AG04450 (cell line): ENCODE measurements at regions not wholly inside any gene's neighbourhood (a gene's known extent, or its start where the extent isn't known, plus 50 kb on each side); places are given as distances from the start of the nearest gene placed in this dataset.

Experiments
- CTCF ChIA-PET: fragments of 300-600, 350-600 bp; formaldehyde crosslinking; extraction: SDS; loops from one replicate; lab custom pipeline; 2022; ENCODE audit warnings: antibody characterized with exemption, inconsistent platforms; lab: Charles Lee
- POLR2A ChIA-PET: fragments of 350-600 bp; formaldehyde crosslinking; extraction: SDS; loops from one replicate; lab custom pipeline; 2021; ENCODE audit warnings: antibody characterized with exemption, inconsistent platforms; lab: Yijun Ruan, JAX
- DNase-seq: peaks from one replicate; pipeline ENCODE4 v3.0.0-alpha.2; 2011; ENCODE audit warnings: low read depth, low spot score
- H3K27ac ChIP-seq: one replicate; pipeline ENCODE4 v1.5.1; 2012; ENCODE audit warnings: low read depth, low read length, control low read depth
- H3K27me3 ChIP-seq: one replicate; pipeline ENCODE4 v1.6.0; 2012; ENCODE audit warnings: low read length; ENCODE audit not compliant: control insufficient read depth, insufficient read depth
- H3K4me3 ChIP-seq: 2 replicates; pipeline ENCODE4 v1.5.1; 2011; ENCODE audit warnings: mild to moderate bottlenecking, low read depth, low read length, control low read depth
- H3K9me3 ChIP-seq: 2 replicates; pipeline ENCODE4 v1.5.1; 2012; ENCODE audit warnings: low read length; ENCODE audit not compliant: control insufficient read depth, insufficient read depth
- TF ChIP-seq, protein P1 (sequence below): IDR thresholded peaks from 2 replicates; pipeline ENCODE4 v1.5.1; 2011; ENCODE audit warnings: low read depth, low read length, control low read depth, inconsistent platforms

DNA sequence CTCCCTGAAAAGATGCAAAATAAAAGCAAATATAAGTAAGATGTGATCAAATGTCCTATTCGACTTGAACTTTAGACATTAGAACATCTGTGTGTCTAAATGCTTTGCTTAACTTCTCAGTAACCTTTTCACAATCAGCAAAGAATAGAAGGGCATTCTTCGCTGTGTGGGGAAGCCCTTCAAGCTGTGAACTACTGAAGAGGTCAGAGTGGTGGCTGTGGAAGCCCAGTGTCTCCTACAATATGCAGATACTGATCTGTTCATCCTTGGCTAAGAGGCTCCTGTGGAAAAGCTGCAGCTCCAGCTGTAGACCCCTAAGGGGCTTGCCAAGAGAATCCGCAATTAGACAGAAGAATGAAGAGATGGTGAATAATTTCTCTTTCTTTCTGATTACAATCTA lies 400.3 kb upstream of the SASH1 start:
- no peak overlapping the region for H3K27ac ChIP-seq
- TF ChIP-seq, protein P1, sequence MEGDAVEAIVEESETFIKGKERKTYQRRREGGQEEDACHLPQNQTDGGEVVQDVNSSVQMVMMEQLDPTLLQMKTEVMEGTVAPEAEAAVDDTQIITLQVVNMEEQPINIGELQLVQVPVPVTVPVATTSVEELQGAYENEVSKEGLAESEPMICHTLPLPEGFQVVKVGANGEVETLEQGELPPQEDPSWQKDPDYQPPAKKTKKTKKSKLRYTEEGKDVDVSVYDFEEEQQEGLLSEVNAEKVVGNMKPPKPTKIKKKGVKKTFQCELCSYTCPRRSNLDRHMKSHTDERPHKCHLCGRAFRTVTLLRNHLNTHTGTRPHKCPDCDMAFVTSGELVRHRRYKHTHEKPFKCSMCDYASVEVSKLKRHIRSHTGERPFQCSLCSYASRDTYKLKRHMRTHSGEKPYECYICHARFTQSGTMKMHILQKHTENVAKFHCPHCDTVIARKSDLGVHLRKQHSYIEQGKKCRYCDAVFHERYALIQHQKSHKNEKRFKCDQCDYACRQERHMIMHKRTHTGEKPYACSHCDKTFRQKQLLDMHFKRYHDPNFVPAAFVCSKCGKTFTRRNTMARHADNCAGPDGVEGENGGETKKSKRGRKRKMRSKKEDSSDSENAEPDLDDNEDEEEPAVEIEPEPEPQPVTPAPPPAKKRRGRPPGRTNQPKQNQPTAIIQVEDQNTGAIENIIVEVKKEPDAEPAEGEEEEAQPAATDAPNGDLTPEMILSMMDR, result no peak
- ChIA-PET POLR2A (no interaction called here), CTCF (no interaction called here)
- H3K4me3 ChIP-seq, result no peak overlapping the region
- H3K27me3 ChIP-seq, result peaks cover 4% of the 10 kb centered on the region
- no peaks in the 10 kb centered on the region for H3K9me3 ChIP-seq
- no peak for DNase-seq

- TF ChIP-seq, protein P1, result no peak
- H3K4me3 ChIP-seq, result no peak overlapping the region
- DNase-seq, result no peak
- ChIA-PET CTCF (no interaction called here), POLR2A (no interaction called here)
- H3K9me3 ChIP-seq, result no peaks in the 10 kb centered on the region
- peaks cover 4% of the 10 kb centered on the region for H3K27me3 ChIP-seq
- no peak overlapping the region for H3K27ac ChIP-seq
These were observed 398.5 kb upstream of the SASH1 start for GRCh38 chr6:147944122-147944521.

GRCh38 chr6:147947521-147947920 lies 395.1 kb upstream of the SASH1 start:
- DNase-seq, result no peak
- ChIA-PET CTCF (interaction anchor here (1.0 kb wide), 1 partner anchor 441 kb away, joined by 3 read pairs; no protein-coding TSS in a partner anchor), POLR2A (no interaction called here)
- Histone ChIP-seq H3K27ac (no peak overlapping the region), H3K9me3 (no peaks in the 10 kb centered on the region), H3K4me3 (no peak overlapping the region), H3K27me3 (peaks cover 4% of the 10 kb centered on the region)
- TF ChIP-seq, protein P1, result no peak

GRCh38 chr6:147949981-147950622 lies 392.5 kb upstream of the SASH1 start:
- DNase-seq, result no peak
- TF ChIP-seq, protein P1, result no peak
- Histone ChIP-seq H3K27me3 (peaks cover 4% of the 10 kb centered on the region), H3K27ac (peak overlapping the region; percentile 23), H3K4me3 (no peak overlapping the region), H3K9me3 (no peaks in the 10 kb centered on the region)
- POLR2A ChIA-PET, result no interaction called here
- CTCF ChIA-PET, result interaction anchor here (0.6 to 1.0 kb wide), 2 partner anchors 120 to 443 kb away, joined by 3 to 5 read pairs; no protein-coding TSS in a partner anchor

DNA sequence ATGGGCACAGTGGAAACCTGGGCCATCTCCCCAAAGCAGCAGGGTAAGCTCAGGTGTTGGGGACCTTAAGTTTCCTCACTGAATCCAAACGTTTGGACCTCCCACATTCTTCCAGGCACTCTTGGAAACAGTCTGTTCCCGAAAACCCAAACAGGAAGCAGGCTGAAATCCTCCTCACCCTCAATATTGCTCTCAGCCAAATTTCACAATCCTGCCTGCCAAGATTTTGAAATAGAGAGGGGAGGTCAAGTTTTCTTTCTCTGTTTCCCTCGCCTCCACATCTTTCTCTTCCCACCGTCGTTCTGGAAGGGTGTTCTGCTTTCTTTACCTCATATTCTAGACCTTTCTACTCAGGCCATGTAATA lies 392.0 kb upstream of the SASH1 start:
- TF ChIP-seq, protein P1, result no peak
- DNase-seq, result no peak
- peaks cover 4% of the 10 kb centered on the region for H3K27me3 ChIP-seq
- CTCF ChIA-PET, result interaction anchor here (0.6 to 1.0 kb wide), 2 partner anchors 121 to 444 kb away, joined by 3 to 5 read pairs; no protein-coding TSS in a partner anchor
- no peak overlapping the region for H3K4me3 ChIP-seq
- POLR2A ChIA-PET, result no interaction called here
- H3K27ac ChIP-seq, result peak overlapping the region; percentile 23
- no peaks in the 10 kb centered on the region for H3K9me3 ChIP-seq
